Upper lobe of right lung (tissue), 1 donor: ENCODE measurements at regions not wholly inside any gene's neighbourhood (a gene's known extent, or its start where the extent isn't known, plus 50 kb on each side); places are given as distances from the start of the nearest gene placed in this dataset.

ENCODE experiments used
- ATAC-seq: fragments of 200-7000 bp; cut with Tn5 transposase; one replicate; pipeline ENCODE4 v1.9.1; 2020; ENCODE audit warnings: mild to moderate bottlenecking, moderate library complexity
- DNase-seq: peaks from one replicate; pipeline ENCODE4 v3.0.0-alpha.2; 2020
- H3K27ac ChIP-seq: fragments of 200-600 bp; one replicate; pipeline ENCODE4 v1.8.0; 2022
- H3K27me3 ChIP-seq: fragments of 200-600 bp; one replicate; pipeline ENCODE4 v1.8.0; 2022; ENCODE audit warnings: mild to moderate bottlenecking
- H3K36me3 ChIP-seq: fragments of 200-600 bp; one replicate; pipeline ENCODE4 v1.8.0; 2022
- H3K4me1 ChIP-seq: fragments of 200-600 bp; one replicate; pipeline ENCODE4 v1.8.0; 2022
- H3K4me3 ChIP-seq: fragments of 200-600 bp; one replicate; pipeline ENCODE4 v1.8.0; 2022; ENCODE audit warnings: mild to moderate bottlenecking
- H3K9me3 ChIP-seq: fragments of 200-600 bp; one replicate; pipeline ENCODE4 v1.8.0; 2022
- intact Hi-C: fragments of 100-400 bp; cut with DNase I; formaldehyde crosslinking; loops from one replicate; pipeline ENCODE4 v1.11.0; 2022
- TF ChIP-seq, protein P1 (sequence below): fragments of 200-600 bp; IDR thresholded peaks from one replicate; pipeline ENCODE4 v1.8.0; 2022; ENCODE audit warnings: antibody characterized with exemption
- donor health status: DM: no; HTN: yes; CAD: no; lungs with severe emphysema.

DNA sequence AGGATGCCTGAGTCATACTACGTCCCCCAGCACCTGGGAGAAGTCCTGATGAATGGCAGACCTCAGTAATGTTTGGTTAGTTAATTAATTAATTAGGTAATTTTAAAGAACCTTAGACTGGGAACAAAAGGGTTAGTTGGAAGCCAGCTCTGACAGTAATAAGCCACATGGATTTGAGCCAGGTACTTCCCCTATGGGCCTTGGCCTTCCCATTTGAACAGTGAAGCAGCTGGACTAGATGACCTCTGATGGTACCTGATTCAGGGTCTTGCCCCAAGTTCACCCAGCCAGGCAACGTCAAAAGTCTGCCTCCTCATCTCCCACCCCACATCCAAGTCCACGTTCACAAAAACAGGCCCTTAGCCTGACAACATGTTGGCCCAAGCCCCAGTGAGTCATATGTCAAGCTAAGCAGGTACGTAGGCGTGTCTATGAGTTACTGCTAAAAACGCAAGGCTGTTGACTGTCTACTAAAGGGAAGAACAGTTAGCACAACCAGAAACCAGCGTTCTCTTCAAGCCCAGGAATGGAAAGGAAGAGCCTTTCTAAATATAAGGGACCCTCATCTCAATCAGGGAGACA is 303.2 kb downstream of the ACTL7B start:
- intact Hi-C loops = no loop called here
- H3K4me1 ChIP-seq = no peaks in the 10 kb centered on the region
- H3K27ac ChIP-seq = no peak overlapping the region
- H3K9me3 ChIP-seq = no peaks in the 10 kb centered on the region
- TF ChIP-seq, protein P1, sequence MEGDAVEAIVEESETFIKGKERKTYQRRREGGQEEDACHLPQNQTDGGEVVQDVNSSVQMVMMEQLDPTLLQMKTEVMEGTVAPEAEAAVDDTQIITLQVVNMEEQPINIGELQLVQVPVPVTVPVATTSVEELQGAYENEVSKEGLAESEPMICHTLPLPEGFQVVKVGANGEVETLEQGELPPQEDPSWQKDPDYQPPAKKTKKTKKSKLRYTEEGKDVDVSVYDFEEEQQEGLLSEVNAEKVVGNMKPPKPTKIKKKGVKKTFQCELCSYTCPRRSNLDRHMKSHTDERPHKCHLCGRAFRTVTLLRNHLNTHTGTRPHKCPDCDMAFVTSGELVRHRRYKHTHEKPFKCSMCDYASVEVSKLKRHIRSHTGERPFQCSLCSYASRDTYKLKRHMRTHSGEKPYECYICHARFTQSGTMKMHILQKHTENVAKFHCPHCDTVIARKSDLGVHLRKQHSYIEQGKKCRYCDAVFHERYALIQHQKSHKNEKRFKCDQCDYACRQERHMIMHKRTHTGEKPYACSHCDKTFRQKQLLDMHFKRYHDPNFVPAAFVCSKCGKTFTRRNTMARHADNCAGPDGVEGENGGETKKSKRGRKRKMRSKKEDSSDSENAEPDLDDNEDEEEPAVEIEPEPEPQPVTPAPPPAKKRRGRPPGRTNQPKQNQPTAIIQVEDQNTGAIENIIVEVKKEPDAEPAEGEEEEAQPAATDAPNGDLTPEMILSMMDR = no peak
- DNase-seq = peak; percentile 67
- no peaks in the 10 kb centered on the region for H3K36me3 ChIP-seq
- ATAC-seq = peak; percentile 76
- no peaks in the 10 kb centered on the region for H3K27me3 ChIP-seq
- H3K4me3 ChIP-seq = no peak overlapping the region

DNA sequence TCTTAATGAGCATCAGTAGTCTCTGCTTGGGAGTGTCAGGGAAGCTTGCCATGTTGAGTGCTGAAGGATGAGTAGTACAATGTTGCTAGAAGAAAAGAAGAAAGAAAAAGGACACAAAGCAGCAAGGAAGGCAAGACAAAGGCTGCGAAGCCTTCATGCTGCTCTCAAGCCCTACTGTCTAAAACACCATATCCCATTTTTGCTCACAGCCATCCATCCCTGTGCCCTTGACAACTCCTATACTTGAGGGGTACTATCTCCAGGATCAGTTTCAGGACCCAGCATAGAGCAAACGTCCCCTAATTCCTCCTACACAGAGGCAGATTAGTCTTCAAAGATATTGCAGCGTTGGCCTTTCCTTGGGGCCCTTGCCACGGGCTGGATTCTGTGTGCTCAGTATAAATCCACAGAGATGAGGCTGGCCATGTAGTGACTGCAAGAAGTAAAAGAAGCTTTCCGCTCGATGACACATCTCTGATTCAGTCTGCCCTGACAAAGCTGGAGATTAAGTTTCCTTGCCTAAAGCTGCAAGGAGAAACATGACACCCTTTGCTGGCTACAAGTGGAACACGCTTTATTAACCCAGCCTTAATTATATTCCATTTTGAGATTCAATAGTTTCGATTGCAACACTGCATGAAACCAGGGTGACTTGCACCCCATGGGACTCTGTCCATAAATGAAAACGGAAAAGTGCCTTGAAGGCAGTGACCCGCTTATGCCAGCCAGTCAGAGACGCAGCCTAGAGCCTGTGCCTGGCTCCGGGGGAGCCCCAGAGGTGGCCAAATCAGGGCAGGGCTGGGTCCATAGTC is 304.6 kb downstream of the ACTL7B start:
- intact Hi-C loops = no loop called here
- no peak overlapping the region for H3K27ac ChIP-seq
- no peaks in the 10 kb centered on the region for H3K36me3 ChIP-seq
- ATAC-seq (no peak), DNase-seq (no peak)
- H3K9me3 ChIP-seq = no peaks in the 10 kb centered on the region
- TF ChIP-seq, protein P1 = no peak
- H3K27me3 ChIP-seq = no peaks in the 10 kb centered on the region
- H3K4me3 ChIP-seq = no peak overlapping the region
- H3K4me1 ChIP-seq = no peaks in the 10 kb centered on the region

DNA sequence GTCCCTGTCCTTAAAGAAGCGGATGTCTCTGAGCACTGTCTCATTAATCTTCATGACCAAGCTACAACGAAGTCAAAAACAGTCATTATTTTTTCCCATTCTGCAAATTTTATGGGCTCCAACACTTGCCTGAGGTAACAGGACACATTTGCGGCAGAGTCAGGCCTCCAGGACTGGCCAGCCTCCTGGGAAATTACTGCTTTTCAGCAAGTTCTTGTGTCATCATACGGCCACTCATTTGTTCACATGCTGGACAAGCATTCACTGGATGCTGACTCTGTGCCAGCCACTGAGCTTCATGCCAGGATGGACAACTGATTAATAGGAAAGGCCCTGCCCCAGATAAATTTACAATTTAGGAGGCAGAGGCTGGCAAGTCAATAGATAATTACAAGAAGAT is 305.7 kb downstream of the ACTL7B start:
- no peak for ATAC-seq
- Histone ChIP-seq H3K27ac (no peak overlapping the region), H3K27me3 (no peaks in the 10 kb centered on the region), H3K4me1 (no peaks in the 10 kb centered on the region), H3K36me3 (no peaks in the 10 kb centered on the region), H3K4me3 (no peak overlapping the region), H3K9me3 (no peaks in the 10 kb centered on the region)
- intact Hi-C loops = no loop called here
- no peak for DNase-seq
- TF ChIP-seq, protein P1 = no peak

DNA sequence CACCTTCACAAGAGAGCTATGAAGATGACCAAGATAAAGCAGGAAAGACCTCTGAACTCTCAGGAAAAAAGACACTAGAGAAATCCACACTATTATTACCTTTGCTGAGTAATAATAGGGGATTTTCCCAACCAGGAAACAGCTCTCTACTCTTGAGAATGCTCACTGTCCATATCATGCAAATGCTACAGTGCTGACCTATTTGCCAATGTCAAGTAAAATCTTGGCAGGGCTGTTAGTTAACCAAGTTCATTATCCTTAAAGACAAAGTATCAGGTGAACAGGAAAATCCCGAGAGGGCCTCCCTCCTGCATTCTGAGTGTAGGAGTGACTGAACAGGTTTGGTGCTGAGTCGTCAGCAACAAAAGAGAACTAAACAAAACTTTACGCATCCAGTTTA is 306.6 kb downstream of the ACTL7B start:
- TF ChIP-seq, protein P1 = no peak
- Histone ChIP-seq H3K4me3 (no peak overlapping the region), H3K4me1 (no peaks in the 10 kb centered on the region), H3K36me3 (no peaks in the 10 kb centered on the region), H3K27ac (no peak overlapping the region), H3K27me3 (no peaks in the 10 kb centered on the region), H3K9me3 (no peaks in the 10 kb centered on the region)
- intact Hi-C loops = no loop called here
- peak; percentile 61 for ATAC-seq
- no peak for DNase-seq

DNA sequence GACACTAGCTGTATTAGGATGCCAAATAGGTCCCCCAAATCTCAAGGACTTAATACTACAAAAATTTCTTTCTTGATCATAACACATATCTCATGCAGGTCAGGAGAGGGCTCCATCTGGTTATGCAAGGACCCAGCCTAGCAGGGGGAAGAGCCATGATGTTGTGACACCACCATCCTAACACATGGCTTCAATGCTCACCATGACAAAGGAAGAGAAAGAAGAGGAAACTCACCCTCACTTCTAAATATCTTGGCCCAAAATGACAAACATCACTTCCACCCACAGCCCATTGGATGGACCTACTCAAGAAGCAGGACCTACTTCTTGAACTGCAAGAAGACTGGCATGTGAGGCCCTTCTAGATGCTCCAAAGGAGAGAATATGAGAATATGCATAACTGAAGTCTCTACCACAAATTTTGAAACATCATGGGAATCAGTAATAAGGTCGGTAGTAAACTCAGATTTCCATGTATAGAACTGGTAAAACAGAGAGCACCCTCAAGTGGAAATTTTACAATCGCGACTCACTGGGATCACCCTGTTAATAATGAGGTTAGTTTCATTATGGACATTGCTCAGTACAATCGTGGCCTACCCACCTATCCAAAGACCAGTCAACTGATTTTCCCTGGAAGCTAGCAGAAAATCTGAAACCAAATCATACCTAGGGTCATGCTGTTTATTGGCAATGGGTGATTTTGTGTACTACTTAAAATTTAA is 308.2 kb downstream of the ACTL7B start:
- Histone ChIP-seq H3K27ac (no peak overlapping the region), H3K9me3 (no peaks in the 10 kb centered on the region), H3K27me3 (no peaks in the 10 kb centered on the region), H3K4me3 (no peak overlapping the region), H3K36me3 (no peaks in the 10 kb centered on the region), H3K4me1 (no peaks in the 10 kb centered on the region)
- no peak for ATAC-seq
- TF ChIP-seq, protein P1 = no peak
- intact Hi-C loops = no loop called here
- DNase-seq = no peak
